ENCODE measurements at regions not wholly inside any gene's neighbourhood (a gene's known extent, or its start where the extent isn't known, plus 50 kb on each side); places are given as distances from the start of the nearest gene placed in this dataset.
"Not testable (repeated sequence)": the region's sequence is repeated elsewhere in the genome, so short reads cannot be mapped to it uniquely, and the experiment has no call there.

- no peak for DNase-seq (ENCODE audit: low read depth in 1 of 2, low spot score in 1 of 2)
- no peak overlapping the region for H3K27ac ChIP-seq
- H3K36me3 ChIP-seq, result no peaks in the 10 kb centered on the region
- no peak overlapping the region for H3K4me3 ChIP-seq
- no peaks in the 10 kb centered on the region for H3K9me3 ChIP-seq (ENCODE audit: low read depth)
- TF ChIP-seq CTCF (IDR thresholded peaks at IDR 0.05; ENCODE audit: low read depth, low read length), result no peak
- no peaks in the 10 kb centered on the region for H3K4me1 ChIP-seq (ENCODE audit: low read depth)
- no peaks in the 10 kb centered on the region for H3K27me3 ChIP-seq
These were observed 605.8 kb upstream of the GOT2 start for GRCh38 chr16:59339871-59340270.

GRCh38 chr16:59336136-59336695 lies 602.1 kb upstream of the GOT2 start:
- Histone ChIP-seq H3K36me3 (no peaks in the 10 kb centered on the region), H3K27me3 (no peaks in the 10 kb centered on the region)
- DNase-seq (ENCODE audit: low read depth in 1 of 2, low spot score in 1 of 2), result no peak

GRCh38 chr16:59331708-59332107 lies 597.6 kb upstream of the GOT2 start:
- not testable (repeated sequence) for H3K36me3 ChIP-seq; H3K9me3 ChIP-seq (ENCODE audit: low read depth); DNase-seq (ENCODE audit: low read depth in 1 of 2, low spot score in 1 of 2); H3K4me1 ChIP-seq (ENCODE audit: low read depth); H3K27ac ChIP-seq; H3K27me3 ChIP-seq; H3K4me3 ChIP-seq

More at GRCh38 chr16:59336136-59336695, 602.1 kb upstream of the GOT2 start:
- Histone ChIP-seq H3K27ac (no peak overlapping the region), H3K4me1 (ENCODE audit: low read depth) (no peaks in the 10 kb centered on the region), H3K9me3 (ENCODE audit: low read depth) (no peaks in the 10 kb centered on the region), H3K4me3 (no peak overlapping the region)
- no peak for TF ChIP-seq CTCF (IDR thresholded peaks at IDR 0.05; ENCODE audit: low read depth, low read length)

- no peaks in the 10 kb centered on the region for H3K9me3 ChIP-seq (ENCODE audit: low read depth)
- DNase-seq (ENCODE audit: low read depth in 1 of 2, low spot score in 1 of 2), result no peak
- no peak for TF ChIP-seq CTCF (IDR thresholded peaks at IDR 0.05; ENCODE audit: low read depth, low read length)
- H3K4me3 ChIP-seq, result no peak overlapping the region
- no peaks in the 10 kb centered on the region for H3K27me3 ChIP-seq
- H3K36me3 ChIP-seq, result no peaks in the 10 kb centered on the region
- no peaks in the 10 kb centered on the region for H3K4me1 ChIP-seq (ENCODE audit: low read depth)
- H3K27ac ChIP-seq, result no peak overlapping the region
These were observed 596.0 kb upstream of the GOT2 start for GRCh38 chr16:59330019-59330670.

GRCh38 chr16:59328961-59329360 lies 594.8 kb upstream of the GOT2 start:
- DNase-seq (ENCODE audit: low read depth in 1 of 2, low spot score in 1 of 2), result no peak
- no peak overlapping the region for H3K27ac ChIP-seq
- H3K36me3 ChIP-seq, result no peaks in the 10 kb centered on the region
- no peaks in the 10 kb centered on the region for H3K27me3 ChIP-seq
- TF ChIP-seq CTCF (IDR thresholded peaks at IDR 0.05; ENCODE audit: low read depth, low read length), result no peak
- no peaks in the 10 kb centered on the region for H3K4me1 ChIP-seq (ENCODE audit: low read depth)
- no peak overlapping the region for H3K4me3 ChIP-seq
- H3K9me3 ChIP-seq (ENCODE audit: low read depth), result no peaks in the 10 kb centered on the region

GRCh38 chr16:59327894-59328293 lies 593.8 kb upstream of the GOT2 start:
- Histone ChIP-seq H3K4me3 (no peak overlapping the region), H3K27me3 (no peaks in the 10 kb centered on the region), H3K27ac (no peak overlapping the region), H3K4me1 (ENCODE audit: low read depth) (no peaks in the 10 kb centered on the region), H3K9me3 (ENCODE audit: low read depth) (no peaks in the 10 kb centered on the region), H3K36me3 (no peaks in the 10 kb centered on the region)
- DNase-seq (ENCODE audit: low read depth in 1 of 2, low spot score in 1 of 2), result no peak
- TF ChIP-seq CTCF (IDR thresholded peaks at IDR 0.05; ENCODE audit: low read depth, low read length), result no peak

All from cardiac muscle cell (in vitro differentiated cells and primary cell).